ENCODE measurements at regions not wholly inside any gene's neighbourhood (a gene's known extent, or its start where the extent isn't known, plus 50 kb on each side); places are given as distances from the start of the nearest gene placed in this dataset.

- TF ChIP-seq CREB1 (IDR thresholded peaks at IDR 0.05; ENCODE audit: low read depth): no peak
- TF ChIP-seq NFIC (IDR thresholded peaks at IDR 0.05): no peak
- no peak for TF ChIP-seq YY1 (IDR thresholded peaks at IDR 0.05; ENCODE audit: low read depth)
- no peak for TF ChIP-seq FOXM1 (IDR thresholded peaks at IDR 0.05; ENCODE audit: borderline replicate concordance, low read depth)
- no peak for TF ChIP-seq CEBPB (IDR thresholded peaks at IDR 0.05)
- TF ChIP-seq ZBTB7A (IDR thresholded peaks at IDR 0.05; ENCODE audit: low read depth): no peak
These were observed 1020.2 kb downstream of the SQOR start for GRCh38 chr15:46654993-46655392.

DNA sequence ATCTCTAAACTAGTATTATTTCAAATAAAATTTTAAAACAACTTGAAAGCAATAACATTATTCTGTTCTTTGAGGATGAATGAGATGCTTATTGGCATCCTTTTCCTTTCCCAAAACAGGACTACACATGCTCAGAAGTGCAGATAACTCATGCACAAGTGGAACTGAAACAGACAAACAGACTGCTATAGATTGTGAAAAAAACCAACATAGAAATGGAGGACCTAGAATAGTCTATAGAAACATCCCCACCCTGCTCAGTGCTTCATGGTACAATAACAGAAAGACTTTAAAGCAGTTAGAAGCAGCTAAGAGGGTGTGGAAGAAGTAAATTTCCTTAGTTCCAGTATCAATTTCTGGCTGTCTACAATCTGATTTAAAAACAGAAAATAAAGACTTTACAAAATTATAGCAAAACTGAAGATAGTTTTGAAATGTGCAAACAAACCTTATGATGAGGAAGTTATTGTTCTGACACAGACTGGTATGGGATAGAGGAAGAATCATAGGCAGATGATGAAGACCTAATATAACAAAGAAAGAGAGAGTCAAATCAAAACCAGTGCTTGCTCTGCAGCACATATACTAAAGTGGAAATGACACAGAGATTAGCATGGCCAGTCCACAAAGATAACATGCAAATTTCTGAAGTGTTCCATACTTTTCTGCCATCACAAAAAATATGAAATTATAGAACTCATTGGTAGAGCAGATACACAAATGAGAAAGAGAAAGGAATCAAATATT, 1025.4 kb downstream of the SQOR start:
- TF ChIP-seq CEBPB (IDR thresholded peaks at IDR 0.05) (no peak), CREB1 (IDR thresholded peaks at IDR 0.05; ENCODE audit: low read depth) (no peak), YY1 (IDR thresholded peaks at IDR 0.05; ENCODE audit: low read depth) (no peak), FOXM1 (IDR thresholded peaks at IDR 0.05; ENCODE audit: borderline replicate concordance, low read depth) (no peak), USF1 (IDR thresholded peaks at IDR 0.05) (no peak)

- TF ChIP-seq FOXM1 (IDR thresholded peaks at IDR 0.05; ENCODE audit: borderline replicate concordance, low read depth) (no peak), TEAD4 (IDR thresholded peaks at IDR 0.05) (no peak), RAD21 (IDR thresholded peaks at IDR 0.05; ENCODE audit: low read depth) (no peak), USF1 (IDR thresholded peaks at IDR 0.05) (no peak), NFIC (IDR thresholded peaks at IDR 0.05) (no peak), CREB1 (IDR thresholded peaks at IDR 0.05; ENCODE audit: low read depth) (no peak), EGR1 (IDR thresholded peaks at IDR 0.05) (no peak), EP300 (IDR thresholded peaks at IDR 0.05; ENCODE audit: borderline replicate concordance) (no peak), TAF1 (IDR thresholded peaks at IDR 0.05; ENCODE audit: low read depth) (no peak), CEBPB (IDR thresholded peaks at IDR 0.05) (no peak), YY1 (IDR thresholded peaks at IDR 0.05; ENCODE audit: low read depth) (no peak), MAX (IDR thresholded peaks at IDR 0.05) (no peak), REST (IDR thresholded peaks at IDR 0.05; ENCODE audit: low read depth) (no peak), ZBTB7A (IDR thresholded peaks at IDR 0.05; ENCODE audit: low read depth) (no peak), TCF12 (IDR thresholded peaks at IDR 0.05; ENCODE audit: low read depth) (no peak)
These were observed 1035.4 kb downstream of the SQOR start for GRCh38 chr15:46670258-46670657.

- TF ChIP-seq REST (IDR thresholded peaks at IDR 0.05; ENCODE audit: low read depth) (no peak), EGR1 (IDR thresholded peaks at IDR 0.05) (no peak), TAF1 (IDR thresholded peaks at IDR 0.05; ENCODE audit: low read depth) (no peak), TEAD4 (IDR thresholded peaks at IDR 0.05) (no peak), ZBTB7A (IDR thresholded peaks at IDR 0.05; ENCODE audit: low read depth) (no peak), FOXM1 (IDR thresholded peaks at IDR 0.05; ENCODE audit: borderline replicate concordance, low read depth) (no peak), USF1 (IDR thresholded peaks at IDR 0.05) (no peak), CREB1 (IDR thresholded peaks at IDR 0.05; ENCODE audit: low read depth) (no peak), RAD21 (IDR thresholded peaks at IDR 0.05; ENCODE audit: low read depth) (no peak), MAX (IDR thresholded peaks at IDR 0.05) (no peak), YY1 (IDR thresholded peaks at IDR 0.05; ENCODE audit: low read depth) (no peak), NFIC (IDR thresholded peaks at IDR 0.05) (no peak), CEBPB (IDR thresholded peaks at IDR 0.05) (no peak), TCF12 (IDR thresholded peaks at IDR 0.05; ENCODE audit: low read depth) (no peak)
These were observed 1036.5 kb downstream of the SQOR start for GRCh38 chr15:46671336-46671735.

- TF ChIP-seq ZBTB7A (IDR thresholded peaks at IDR 0.05; ENCODE audit: low read depth) (no peak), MAX (IDR thresholded peaks at IDR 0.05) (no peak), TAF1 (IDR thresholded peaks at IDR 0.05; ENCODE audit: low read depth) (no peak), FOXM1 (IDR thresholded peaks at IDR 0.05; ENCODE audit: borderline replicate concordance, low read depth) (no peak), TEAD4 (IDR thresholded peaks at IDR 0.05) (no peak), NFIC (IDR thresholded peaks at IDR 0.05) (no peak), CEBPB (IDR thresholded peaks at IDR 0.05) (no peak), RAD21 (IDR thresholded peaks at IDR 0.05; ENCODE audit: low read depth) (no peak), EGR1 (IDR thresholded peaks at IDR 0.05) (no peak), YY1 (IDR thresholded peaks at IDR 0.05; ENCODE audit: low read depth) (no peak)
These were observed 1037.2 kb downstream of the SQOR start for GRCh38 chr15:46672041-46672440.
